HG03108 (cell line): ENCODE measurements at regions not wholly inside any gene's neighbourhood (a gene's known extent, or its start where the extent isn't known, plus 50 kb on each side); places are given as distances from the start of the nearest gene placed in this dataset.
"Not testable (repeated sequence)": the region's sequence is repeated elsewhere in the genome, so short reads cannot be mapped to it uniquely, and the experiment has no call there.

Experiments used
- ATAC-seq: cut with Tn5 transposase; IDR thresholded peaks from one replicate; pipeline ENCODE4 v1.9.1; 2021; ENCODE audit warnings: moderate library complexity; ENCODE audit not compliant: unreplicated experiment

DNA sequence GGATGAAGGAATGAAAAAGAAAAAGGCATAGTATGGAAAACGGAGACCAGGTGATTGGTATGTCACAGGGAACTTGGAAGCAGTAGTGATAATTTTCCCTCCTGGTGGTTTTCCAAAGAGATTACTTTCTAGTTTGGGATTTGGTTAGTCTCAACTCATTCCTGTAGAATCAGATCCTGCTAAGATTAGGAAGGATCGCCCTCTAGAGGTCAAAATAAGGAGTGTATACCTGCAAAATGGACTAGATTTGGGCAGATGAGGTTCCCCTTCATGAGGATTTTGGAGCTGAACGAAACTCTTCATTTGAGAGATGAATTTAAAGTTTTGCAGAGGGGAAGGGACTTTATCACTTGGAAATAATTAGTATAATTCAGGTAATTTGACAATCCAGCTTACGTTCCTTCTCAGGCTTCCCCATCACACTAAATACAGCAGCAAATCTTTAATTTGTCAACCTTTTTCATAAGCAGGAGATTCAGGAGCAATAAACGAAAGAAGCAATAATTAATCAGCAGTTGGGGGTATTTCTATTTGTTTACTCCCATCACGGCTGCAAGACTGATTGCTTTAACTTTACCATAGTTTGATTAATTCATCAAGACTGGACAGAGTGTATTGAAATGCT lies 65.2 kb downstream of the CCDC195 start:
- no peak for ATAC-seq

DNA sequence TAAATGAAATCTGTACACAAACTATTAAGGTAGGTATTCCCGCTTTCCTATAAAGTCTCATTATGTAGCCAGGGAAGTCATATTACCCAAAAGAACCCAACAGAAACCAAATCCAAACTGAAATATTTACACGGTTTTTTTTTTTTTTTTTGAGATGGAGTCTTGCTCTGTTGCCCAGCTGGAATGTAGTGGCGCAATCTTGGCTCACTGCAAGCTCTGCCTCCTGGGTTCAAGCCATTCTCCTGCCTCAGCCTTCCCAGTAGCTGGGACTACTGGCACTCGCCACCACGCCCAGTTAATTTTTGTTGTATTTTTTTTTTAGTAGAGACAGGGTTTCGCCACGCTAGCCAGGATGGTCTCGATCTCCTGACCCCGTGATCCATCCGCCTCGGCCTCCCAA lies 62.5 kb upstream of the CUL3 start:
- ATAC-seq = not testable (repeated sequence)

DNA sequence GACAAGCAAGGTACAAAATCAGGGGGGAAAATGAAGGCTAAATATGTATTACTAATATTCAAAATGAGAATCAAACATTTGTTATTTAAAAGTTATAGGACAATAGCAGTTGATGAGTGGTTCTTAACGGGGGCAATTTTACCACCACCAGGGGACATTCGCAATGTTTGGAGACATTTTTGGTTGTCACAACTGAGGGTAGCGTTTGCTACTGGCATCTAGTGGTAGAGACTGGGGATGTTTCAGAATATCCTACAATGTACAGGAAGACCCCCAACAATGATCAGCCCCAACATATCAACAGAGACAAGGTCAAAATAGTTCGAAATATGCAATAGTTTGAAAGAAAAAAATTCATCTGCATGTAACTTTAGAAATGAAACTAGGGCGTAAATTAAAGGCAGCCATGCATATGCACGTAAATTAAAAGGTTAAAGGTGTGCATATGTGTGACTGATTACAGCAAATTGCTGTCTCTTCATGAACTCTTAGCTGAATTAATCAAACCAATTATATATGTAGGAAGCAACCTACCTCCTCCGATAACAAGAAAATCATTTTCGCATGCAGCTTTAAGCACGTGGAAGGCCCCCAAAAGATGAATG lies 61.2 kb upstream of the CUL3 start:
- ATAC-seq = peak; percentile 59

DNA sequence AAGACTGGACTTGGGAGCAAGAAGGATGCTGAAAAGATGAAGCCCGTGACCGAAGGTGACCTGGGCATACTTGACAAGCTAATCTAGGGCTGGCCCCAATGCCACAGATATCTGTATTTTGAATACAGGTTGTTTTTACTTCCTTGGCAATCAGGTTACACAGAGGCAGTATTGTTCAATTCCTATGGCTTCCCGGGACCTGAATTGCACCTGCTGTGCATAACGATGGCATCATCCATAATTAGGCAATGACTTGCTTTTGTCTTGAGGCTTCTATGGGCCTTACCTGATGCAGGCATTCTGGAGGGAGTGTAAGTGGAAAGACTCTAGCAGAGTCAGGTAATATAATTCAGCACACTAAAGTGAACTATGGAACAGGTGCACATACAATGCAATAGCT lies 60.6 kb upstream of the CUL3 start:
- no peak for ATAC-seq

DNA sequence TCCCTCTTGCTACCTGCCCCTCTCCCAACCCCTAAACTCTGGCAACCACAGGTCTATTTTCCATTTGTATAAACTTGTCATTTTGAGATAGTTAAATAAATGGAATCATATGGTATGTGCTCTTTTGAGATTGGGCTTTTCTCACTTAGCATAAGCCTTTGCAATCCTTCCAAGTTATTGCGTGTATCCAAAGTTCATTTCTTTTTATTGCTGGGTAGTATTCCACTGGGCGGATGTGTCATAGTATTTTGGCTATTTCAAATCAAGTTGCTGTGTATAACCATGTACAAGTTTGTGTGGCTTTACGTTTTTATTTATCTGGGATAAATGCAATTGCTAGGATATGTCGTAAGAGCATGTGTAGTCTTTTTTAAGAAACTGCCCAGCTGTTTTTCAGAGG lies 55.5 kb upstream of the CUL3 start:
- no peak for ATAC-seq

DNA sequence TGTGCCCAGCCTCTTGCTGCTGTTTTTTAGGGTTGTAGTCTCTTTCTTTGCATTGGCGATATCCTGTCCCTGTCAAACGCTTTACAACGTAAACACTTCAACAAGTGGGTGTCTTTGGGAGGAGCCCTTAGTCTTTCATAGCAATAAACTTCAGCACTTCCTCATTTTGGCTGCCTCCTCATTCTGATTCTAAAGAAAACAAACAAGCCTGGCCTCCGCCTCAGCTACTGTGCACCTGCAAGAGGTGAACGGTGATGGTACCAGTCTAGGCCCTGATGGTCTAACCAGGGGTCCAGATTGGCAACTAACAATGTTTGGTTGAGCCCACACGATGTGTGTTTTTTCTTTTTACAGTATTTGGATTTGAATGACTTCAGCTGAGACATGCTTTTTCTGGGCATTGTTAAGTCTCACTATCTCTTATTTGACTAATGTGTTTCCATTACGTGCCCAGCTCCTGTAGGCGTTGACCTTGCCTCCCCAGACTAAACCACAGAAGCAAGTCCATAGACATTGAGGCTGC lies 53.2 kb upstream of the CUL3 start:
- ATAC-seq = peak; percentile 92
